Thyroid gland (tissue), 4 donors: ENCODE measurements at regions not wholly inside any gene's neighbourhood (a gene's known extent, or its start where the extent isn't known, plus 50 kb on each side); places are given as distances from the start of the nearest gene placed in this dataset.

Source experiments
- CTCF ChIP-seq, 6 experiments: fragments of 200-600 bp in 3 of 6; fragments of 450-650 bp in 3 of 6; sonication (generic) in 3 of 6; IDR thresholded peaks; one replicate each; pipeline ENCODE4 v1.5.1; 2016 to 2019; ENCODE audit warnings: antibody characterized with exemption in 6 of 6, mild to moderate bottlenecking in 2 of 6, inconsistent platforms in 1 of 6, moderate library complexity in 1 of 6
- POLR2A ChIP-seq, 2 donors: fragments of 450-650 bp; IDR thresholded peaks; one replicate each; pipeline ENCODE4 v1.6.1; 2017; ENCODE audit warnings: antibody characterized with exemption in 2 of 2, mild to moderate bottlenecking in 2 of 2, moderate library complexity in 1 of 2

GRCh38 chr18:33934258-33934657, 290.5 kb downstream of the NOL4 start:
- no peak for TF ChIP-seq POLR2A (IDR thresholded peaks at IDR 0.05)
- no peak for TF ChIP-seq CTCF (IDR thresholded peaks at IDR 0.05)
